ENCODE measurements at regions not wholly inside any gene's neighbourhood (a gene's known extent, or its start where the extent isn't known, plus 50 kb on each side); places are given as distances from the start of the nearest gene placed in this dataset.

DNA sequence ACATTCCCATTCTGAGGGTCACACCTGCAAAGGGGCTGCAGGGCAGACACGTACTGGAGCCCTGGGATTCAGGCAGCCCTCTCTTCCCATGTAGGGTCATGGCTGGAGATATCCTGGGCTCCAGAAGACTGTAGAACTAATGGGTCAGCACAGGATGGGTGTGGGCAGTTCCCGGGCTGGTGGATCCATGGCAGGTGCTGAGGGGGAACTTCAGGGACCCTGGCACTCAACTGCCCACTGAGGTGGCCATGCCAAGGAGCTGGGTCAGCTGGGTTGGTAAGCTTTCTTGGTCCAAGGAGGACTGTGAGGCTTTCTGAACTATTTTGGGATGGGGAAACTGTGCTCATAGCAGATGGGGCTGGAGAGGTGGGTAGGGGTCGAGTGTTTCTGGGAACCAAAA lies 183.4 kb upstream of the RTL1 start:
- H3K27ac Mint-ChIP-seq: no peak overlapping the region
- H3K4me1 Mint-ChIP-seq: no peaks in the 10 kb centered on the region; the same call in 2 of the 3 replicates

GRCh38 chr14:101087614-101088394 lies 184.3 kb upstream of the RTL1 start:
- Mint-ChIP-seq H3K4me3 (no peak overlapping the region), H3K27ac (no peak overlapping the region), H3K36me3 (ENCODE audit: low read depth) (no peaks in the 10 kb centered on the region), H3K27me3 (ENCODE audit: insufficient read depth, low read depth, poor library complexity) (peaks cover 7% of the 10 kb centered on the region), H3K9me3 (no peaks in the 10 kb centered on the region), H3K4me1 (no peaks in the 10 kb centered on the region; the same call in 2 of the 3 replicates)
- Histone ChIP-seq H3K27me3 (ENCODE audit: insufficient read depth) (no peaks in the 10 kb centered on the region), H3K27ac (ENCODE audit: low read depth) (no peak overlapping the region), H3K4me3 (no peak overlapping the region), H3K36me3 (ENCODE audit: insufficient read depth) (no peaks in the 10 kb centered on the region), H3K4me2 (no peak overlapping the region), H4K20me1 (replicated peaks; ENCODE audit: insufficient read depth) (no peaks in the 10 kb centered on the region), H3K79me2 (replicated peaks; ENCODE audit: insufficient read depth) (no peaks in the 10 kb centered on the region), H3K4me1 (ENCODE audit: insufficient read depth) (no peaks in the 10 kb centered on the region), H3F3A (replicated peaks; ENCODE audit: low read depth) (no peaks in the 10 kb centered on the region), H2AFZ (no peak overlapping the region), H3K9me2 (ENCODE audit: insufficient read depth) (no peaks in the 10 kb centered on the region)
- no peak for DNase-seq (ENCODE audit: low spot score)
- ATAC-seq: peak; percentile 17; the same call in 1 of the 3 replicates
- TF ChIP-seq NANOG (IDR thresholded peaks at IDR 0.05; ENCODE audit: borderline replicate concordance) (no peak), CTCF (conservative IDR thresholded peaks at IDR 0.05; ENCODE audit: low read depth in 2 of 2) (peak; percentile 20 to 32; a peak in 3 of 4 replicates)

More for the DNA sequence above, 183.4 kb upstream of the RTL1 start:
- H3K9me2 ChIP-seq (ENCODE audit: insufficient read depth): no peaks in the 10 kb centered on the region
- no peaks in the 10 kb centered on the region for H4K20me1 ChIP-seq (replicated peaks; ENCODE audit: insufficient read depth)
- H3K9me3 Mint-ChIP-seq: no peaks in the 10 kb centered on the region
- no peaks in the 10 kb centered on the region for H3K36me3 ChIP-seq (ENCODE audit: insufficient read depth)
- no peak overlapping the region for H3K4me3 Mint-ChIP-seq
- no peaks in the 10 kb centered on the region for H3K36me3 Mint-ChIP-seq (ENCODE audit: low read depth)
- no peaks in the 10 kb centered on the region for H3F3A ChIP-seq (replicated peaks; ENCODE audit: low read depth)
- H3K27me3 ChIP-seq (ENCODE audit: insufficient read depth): no peaks in the 10 kb centered on the region
- DNase-seq (ENCODE audit: low spot score) (no peak), ATAC-seq (no peak)
- H3K27ac ChIP-seq (ENCODE audit: low read depth): no peak overlapping the region
- no peaks in the 10 kb centered on the region for H3K79me2 ChIP-seq (replicated peaks; ENCODE audit: insufficient read depth)
- TF ChIP-seq, protein P1, sequence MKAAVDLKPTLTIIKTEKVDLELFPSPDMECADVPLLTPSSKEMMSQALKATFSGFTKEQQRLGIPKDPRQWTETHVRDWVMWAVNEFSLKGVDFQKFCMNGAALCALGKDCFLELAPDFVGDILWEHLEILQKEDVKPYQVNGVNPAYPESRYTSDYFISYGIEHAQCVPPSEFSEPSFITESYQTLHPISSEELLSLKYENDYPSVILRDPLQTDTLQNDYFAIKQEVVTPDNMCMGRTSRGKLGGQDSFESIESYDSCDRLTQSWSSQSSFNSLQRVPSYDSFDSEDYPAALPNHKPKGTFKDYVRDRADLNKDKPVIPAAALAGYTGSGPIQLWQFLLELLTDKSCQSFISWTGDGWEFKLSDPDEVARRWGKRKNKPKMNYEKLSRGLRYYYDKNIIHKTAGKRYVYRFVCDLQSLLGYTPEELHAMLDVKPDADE (IDR thresholded peaks at IDR 0.05): no peak
- TF ChIP-seq POLR2AphosphoS5 (IDR thresholded peaks at IDR 0.05; ENCODE audit: low read depth): no peak
- H3K4me1 ChIP-seq (ENCODE audit: insufficient read depth): no peaks in the 10 kb centered on the region
- H2AFZ ChIP-seq: no peak overlapping the region
- no peak overlapping the region for H3K4me2 ChIP-seq
- H3K27me3 Mint-ChIP-seq (ENCODE audit: insufficient read depth, low read depth, poor library complexity): peaks cover 7% of the 10 kb centered on the region
- no peak overlapping the region for H3K4me3 ChIP-seq

- H3K4me1 Mint-ChIP-seq: no peaks in the 10 kb centered on the region; the same call in 2 of the 3 replicates
- ATAC-seq (no peak), DNase-seq (ENCODE audit: low spot score) (no peak)
- H3K4me2 ChIP-seq: no peak overlapping the region
- H2AFZ ChIP-seq: no peak overlapping the region
- H3K27me3 Mint-ChIP-seq (ENCODE audit: insufficient read depth, low read depth, poor library complexity): peaks cover 7% of the 10 kb centered on the region
- no peaks in the 10 kb centered on the region for H3K27me3 ChIP-seq (ENCODE audit: insufficient read depth)
- TF ChIP-seq JUNB (IDR thresholded peaks at IDR 0.05; ENCODE audit: unreplicated experiment) (no peak), ZNF114 (CRISPR knock-in tag; IDR thresholded peaks at IDR 0.05) (no peak), CTCF (conservative IDR thresholded peaks at IDR 0.05; ENCODE audit: low read depth in 2 of 2) (no peak), EZH2 (IDR thresholded peaks at IDR 0.05; ENCODE audit: low read depth, unreplicated experiment) (no peak), EZH2phosphoT487 (IDR thresholded peaks at IDR 0.05; ENCODE audit: unreplicated experiment) (no peak)
- TF ChIP-seq, protein P1 (IDR thresholded peaks at IDR 0.05): no peak
- no peak overlapping the region for H3K27ac Mint-ChIP-seq
- no peak overlapping the region for H3K27ac ChIP-seq (ENCODE audit: low read depth)
- no peaks in the 10 kb centered on the region for H4K20me1 ChIP-seq (replicated peaks; ENCODE audit: insufficient read depth)
- no peaks in the 10 kb centered on the region for H3K4me1 ChIP-seq (ENCODE audit: insufficient read depth)
- H3K36me3 Mint-ChIP-seq (ENCODE audit: low read depth): no peaks in the 10 kb centered on the region
- no peak overlapping the region for H3K4me3 Mint-ChIP-seq
- no peaks in the 10 kb centered on the region for H3K79me2 ChIP-seq (replicated peaks; ENCODE audit: insufficient read depth)
- H3F3A ChIP-seq (replicated peaks; ENCODE audit: low read depth): no peaks in the 10 kb centered on the region
- no peaks in the 10 kb centered on the region for H3K9me2 ChIP-seq (ENCODE audit: insufficient read depth)
- no peaks in the 10 kb centered on the region for H3K36me3 ChIP-seq (ENCODE audit: insufficient read depth)
- no peak overlapping the region for H3K4me3 ChIP-seq
- H3K9me3 Mint-ChIP-seq: no peaks in the 10 kb centered on the region
These were observed 184.8 kb upstream of the RTL1 start for GRCh38 chr14:101088395-101088667.
